GM21825 (cell line): ENCODE measurements at regions not wholly inside any gene's neighbourhood (a gene's known extent, or its start where the extent isn't known, plus 50 kb on each side); places are given as distances from the start of the nearest gene placed in this dataset.
"Not testable (repeated sequence)": the region's sequence is repeated elsewhere in the genome, so short reads cannot be mapped to it uniquely, and the experiment has no call there.

Source experiments
- ATAC-seq: cut with Tn5 transposase; IDR thresholded peaks from one replicate; pipeline ENCODE4 v1.9.1; 2021; ENCODE audit warnings: mild to moderate bottlenecking, moderate library complexity; ENCODE audit not compliant: unreplicated experiment

- ATAC-seq: no peak
These were observed 85.1 kb downstream of the NIBAN1 start for GRCh38 chr1:184889166-184889565.

GRCh38 chr1:184888505-184888904, 85.8 kb downstream of the NIBAN1 start:
- ATAC-seq: no peak

GRCh38 chr1:184882957-184883815, 91.1 kb downstream of the NIBAN1 start:
- no peak for ATAC-seq

- peak; percentile 50 for ATAC-seq
These were observed 92.1 kb downstream of the NIBAN1 start for GRCh38 chr1:184881941-184882913.

DNA sequence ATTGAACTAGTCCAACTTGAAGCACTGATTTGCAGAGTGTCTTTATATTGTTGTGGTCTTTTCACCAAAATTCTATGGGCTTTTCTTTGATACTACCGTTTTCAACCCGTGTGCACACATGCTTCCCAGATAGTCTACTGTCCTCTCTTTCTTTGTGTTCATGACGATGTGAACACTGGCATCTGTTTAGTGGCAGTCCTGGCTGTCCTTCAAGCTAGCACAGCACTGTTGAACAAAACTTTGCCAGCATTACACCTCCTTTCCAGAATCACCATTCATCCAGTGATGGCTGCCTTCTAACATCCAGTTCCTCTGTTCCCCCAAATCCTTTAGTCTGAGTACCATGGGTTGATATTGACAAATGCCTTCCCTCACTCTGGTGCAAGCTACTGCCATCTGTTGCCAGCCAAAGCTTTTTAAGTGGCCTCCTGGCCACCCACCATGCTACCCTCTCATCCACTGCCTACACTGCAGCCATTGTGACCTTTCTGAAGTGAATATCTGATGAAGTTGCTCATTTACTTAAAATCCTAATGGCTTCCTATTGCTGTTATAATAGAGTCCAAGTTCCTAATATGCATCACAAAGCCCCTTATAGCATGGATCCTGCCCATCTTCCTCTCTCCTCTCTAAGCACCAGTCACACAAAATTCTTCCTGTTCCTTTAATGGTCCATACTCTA, 94.3 kb downstream of the NIBAN1 start:
- no peak for ATAC-seq

- ATAC-seq: no peak
These were observed 95.7 kb downstream of the NIBAN1 start for GRCh38 chr1:184878602-184879001.

DNA sequence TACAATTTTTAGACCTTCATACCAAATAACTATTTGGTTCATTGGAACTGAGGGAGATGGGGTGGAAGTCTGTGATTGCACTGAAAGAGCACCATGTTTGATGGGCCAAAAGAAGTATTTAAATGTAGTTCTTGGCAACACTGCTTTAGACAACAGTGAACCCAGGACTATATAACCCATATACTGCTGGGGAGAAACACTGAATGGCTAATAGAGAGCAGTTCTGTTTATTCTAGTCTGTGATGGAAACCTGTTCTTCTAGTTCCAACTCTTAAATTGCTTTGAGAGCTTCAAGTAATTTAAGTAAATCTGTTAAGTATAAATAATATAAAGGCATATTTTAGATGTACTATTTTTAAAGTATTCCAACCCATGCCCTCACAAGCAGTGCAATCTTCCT, 96.3 kb downstream of the NIBAN1 start:
- no peak for ATAC-seq

DNA sequence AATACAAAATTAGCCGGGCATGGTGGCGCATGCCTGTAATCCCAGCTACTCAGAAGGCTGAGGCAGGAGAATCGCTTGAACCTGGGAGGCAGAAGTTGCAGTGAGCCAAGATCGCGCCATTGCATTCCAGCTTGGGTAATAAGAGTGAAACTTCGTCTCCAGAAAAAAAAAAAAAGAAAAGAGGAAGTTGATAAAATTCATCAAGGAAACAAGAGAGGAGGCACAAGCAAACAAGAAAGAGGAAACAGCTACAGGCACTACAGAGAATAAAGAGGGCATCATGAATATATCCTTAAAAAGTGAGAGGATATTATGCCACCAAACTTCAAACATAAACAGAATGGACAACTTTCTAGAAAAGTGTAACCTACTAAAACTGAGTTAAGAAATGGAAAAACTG, 98.3 kb downstream of the NIBAN1 start:
- ATAC-seq: not testable (repeated sequence)

DNA sequence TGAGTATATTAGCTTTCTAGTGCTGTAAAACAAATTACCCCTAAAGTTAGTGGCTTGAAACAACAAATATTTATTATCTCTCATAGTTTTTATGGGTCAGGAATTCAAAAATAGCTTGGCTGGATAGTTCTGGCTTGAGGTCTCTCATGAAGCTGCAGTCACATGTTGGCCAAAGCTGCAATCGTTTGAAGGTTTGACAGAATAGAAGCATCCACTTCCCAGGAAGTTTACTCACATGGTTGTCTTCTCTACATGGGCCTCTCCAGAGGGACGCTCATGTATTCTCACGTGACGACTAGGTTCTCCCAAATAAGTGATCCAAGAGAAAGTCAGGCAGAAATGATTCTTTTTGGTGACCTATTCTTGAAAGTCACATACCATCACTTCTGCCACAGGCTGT, 99.1 kb downstream of the NIBAN1 start:
- no peak for ATAC-seq

- ATAC-seq: no peak
These were observed 104.0 kb downstream of the NIBAN1 start for GRCh38 chr1:184870319-184870718.

DNA sequence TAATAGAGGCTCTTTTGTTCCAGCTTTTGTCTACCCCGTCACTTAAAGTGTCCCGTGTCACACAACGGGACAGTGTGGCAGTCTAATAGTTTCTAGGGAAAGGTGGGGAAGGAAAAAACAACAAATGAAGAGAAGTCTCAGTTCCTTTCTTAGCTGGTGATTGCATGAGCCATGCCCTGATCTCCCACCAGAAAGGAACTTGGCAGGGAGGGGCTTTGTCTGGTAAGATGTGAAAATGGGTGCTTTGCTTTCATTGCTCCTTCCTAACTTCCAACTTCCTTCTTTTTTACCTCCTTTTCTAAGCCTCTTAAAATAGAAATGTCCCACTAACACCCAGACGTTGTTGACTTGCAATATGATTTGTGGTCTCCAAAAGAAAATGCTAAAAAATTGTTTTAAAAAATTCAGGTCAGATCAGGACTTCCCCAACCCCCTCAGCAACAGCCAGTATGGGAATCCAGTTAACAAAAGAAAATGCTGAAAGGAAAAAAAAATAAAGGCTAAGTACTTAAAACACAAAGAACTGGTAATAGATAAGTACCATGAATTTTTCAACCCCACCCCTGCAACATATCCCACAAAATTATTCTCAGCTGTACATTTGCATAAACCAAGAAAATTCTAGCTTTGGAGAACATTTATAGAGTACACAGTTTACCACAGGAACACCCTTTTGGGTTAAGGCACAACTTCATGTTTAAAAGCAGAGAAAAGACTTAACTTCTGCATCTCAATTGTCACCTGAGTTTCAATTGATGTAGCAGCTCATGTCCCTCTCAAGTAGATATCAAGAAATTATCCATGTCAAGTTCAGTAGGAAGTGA, 106.2 kb downstream of the NIBAN1 start:
- ATAC-seq: no peak

DNA sequence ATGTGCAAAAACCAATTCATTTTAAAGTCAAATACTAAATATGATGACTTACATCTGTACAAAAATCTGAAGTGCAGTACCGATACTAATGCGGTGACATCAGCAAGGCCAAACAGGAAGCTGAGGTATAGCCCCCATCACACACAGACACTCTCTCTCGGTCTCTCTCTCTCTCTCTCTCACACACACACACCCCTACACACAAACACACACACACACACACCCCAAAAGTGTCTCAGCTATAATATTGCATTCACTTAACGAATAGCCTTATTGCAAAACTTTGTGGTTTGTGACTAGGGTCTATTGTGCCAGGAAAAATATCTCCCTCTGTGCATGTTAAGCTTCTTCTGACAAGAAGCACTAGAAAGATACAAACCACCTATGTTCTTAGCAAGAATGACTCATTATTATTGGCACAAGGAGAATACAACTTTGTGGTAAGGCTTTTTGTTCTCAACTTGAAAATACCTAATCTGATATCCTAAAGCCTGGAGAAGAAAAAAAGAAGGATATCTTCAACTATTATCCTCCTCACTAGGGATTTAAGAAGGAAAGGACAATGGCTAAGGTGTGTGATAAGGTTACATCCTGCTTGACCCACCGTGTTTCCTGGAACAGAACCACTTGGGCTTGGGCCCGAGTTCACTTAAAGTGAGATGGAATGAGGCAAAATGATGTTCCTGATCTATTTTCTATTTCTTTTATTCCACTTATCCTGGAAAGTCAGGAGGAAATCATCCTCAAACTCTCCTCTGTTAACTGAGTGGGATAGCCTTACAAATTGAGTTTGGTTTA, 107.1 kb downstream of the NIBAN1 start:
- ATAC-seq: peak; percentile 97

GRCh38 chr1:184866586-184866985, 107.7 kb downstream of the NIBAN1 start:
- peak; percentile 21 for ATAC-seq

- no peak for ATAC-seq
These were observed 108.5 kb downstream of the NIBAN1 start for GRCh38 chr1:184865831-184866230.

- no peak for ATAC-seq
These were observed 107.2 kb upstream of the EDEM3 start for GRCh38 chr1:184861755-184862336.

DNA sequence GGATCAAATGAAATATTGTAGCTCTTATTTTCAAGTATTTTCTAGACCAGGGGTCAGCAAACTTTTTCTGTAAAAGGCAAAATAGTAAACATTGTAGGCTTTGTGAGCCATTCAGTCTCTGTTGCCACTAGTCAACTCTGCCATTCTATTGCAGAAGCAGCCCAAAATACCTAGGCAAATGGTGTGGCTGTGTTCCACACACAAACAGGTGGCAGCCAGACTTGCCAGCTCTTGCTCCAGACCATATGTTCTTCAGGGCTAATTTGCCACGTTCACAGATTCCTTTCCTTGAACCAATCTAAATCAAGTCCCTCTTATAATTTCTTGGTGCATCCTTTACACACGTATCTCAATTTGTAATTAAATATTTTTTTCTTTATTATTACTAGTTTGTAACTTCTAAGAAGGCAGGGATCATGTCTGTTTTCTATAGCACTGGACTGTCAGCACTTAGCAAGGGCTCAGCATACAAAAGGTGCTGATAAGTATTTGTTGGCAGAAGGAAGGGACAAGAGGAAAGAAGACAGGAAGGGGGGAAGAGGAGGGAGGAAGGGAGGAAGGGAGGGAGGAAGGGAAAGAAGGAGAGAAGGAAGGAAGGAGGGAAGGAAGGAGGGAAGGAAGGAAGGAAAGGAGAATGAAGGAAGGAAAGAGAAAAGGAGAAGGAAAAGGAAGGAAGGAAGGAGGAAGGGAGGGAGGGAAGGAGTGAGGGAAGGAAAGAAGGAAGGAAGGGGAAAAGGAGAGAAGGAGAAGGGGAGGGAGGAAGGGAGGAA, 106.5 kb upstream of the EDEM3 start:
- no peak for ATAC-seq

- ATAC-seq: no peak
These were observed 105.9 kb upstream of the EDEM3 start for GRCh38 chr1:184860535-184860934.

DNA sequence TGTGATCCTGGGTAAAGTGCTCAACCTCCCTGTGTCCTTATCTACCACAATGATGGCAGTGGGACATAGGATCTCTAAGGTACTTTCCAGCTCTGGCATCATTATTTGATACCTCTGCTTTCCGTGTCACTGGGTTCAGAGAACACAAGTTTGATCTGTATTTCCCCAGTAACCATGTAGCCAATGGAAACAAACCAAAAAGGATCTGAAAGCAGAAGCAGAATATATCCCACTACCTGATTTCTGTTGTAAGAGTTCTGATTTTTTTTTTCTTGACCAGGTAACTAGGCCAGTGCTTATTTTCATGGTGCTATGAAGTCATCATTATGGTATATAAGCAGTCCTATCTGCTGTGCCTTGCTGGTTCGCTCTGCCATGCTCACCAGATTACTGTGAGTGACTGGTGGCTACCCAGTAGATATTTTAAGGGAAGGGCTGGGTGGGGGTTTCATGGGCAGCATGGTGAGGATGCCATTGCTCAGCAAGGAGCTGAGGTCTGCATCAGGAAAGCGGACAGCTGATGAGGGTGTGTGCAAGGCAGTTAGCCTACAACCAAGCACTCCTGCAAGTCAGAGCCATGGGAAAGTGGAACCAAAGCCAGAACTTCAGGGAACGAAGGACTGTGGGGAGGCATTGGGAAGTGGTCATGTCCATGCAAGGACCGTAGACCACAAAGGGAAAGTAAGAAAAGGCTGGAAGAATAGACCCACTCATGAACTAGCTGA, 104.9 kb upstream of the EDEM3 start:
- peak; percentile 46 for ATAC-seq
